ENCODE measurements at regions not wholly inside any gene's neighbourhood (a gene's known extent, or its start where the extent isn't known, plus 50 kb on each side); places are given as distances from the start of the nearest gene placed in this dataset.

GRCh38 chr3:59254976-59255375 lies 205.2 kb upstream of the CFAP20DC start:
- H3K27me3 ChIP-seq (ENCODE audit: insufficient read depth, insufficient read length), result no peaks in the 10 kb centered on the region
- no peak overlapping the region for H3K4me3 ChIP-seq (ENCODE audit: insufficient read length, low read depth)
- no peak overlapping the region for H3K9ac ChIP-seq (ENCODE audit: insufficient read length, low read depth)
- H3K36me3 ChIP-seq (ENCODE audit: insufficient read depth, insufficient read length, low read length), result no peaks in the 10 kb centered on the region
- no peaks in the 10 kb centered on the region for H3K9me3 ChIP-seq (ENCODE audit: insufficient read depth, low read length)
- DNase-seq (ENCODE audit: low read depth, low spot score), result no peak
- TF ChIP-seq YY1 (IDR thresholded peaks at IDR 0.05; ENCODE audit: insufficient read depth, insufficient read length), result no peak
- no peak for TF ChIP-seq SUZ12 (IDR thresholded peaks at IDR 0.05; ENCODE audit: extremely low read depth, insufficient read depth, insufficient read length)
- TF ChIP-seq ZNF274 (IDR thresholded peaks at IDR 0.05; ENCODE audit: low read depth, low read length), result no peak
- no peaks in the 10 kb centered on the region for H3K4me1 ChIP-seq (ENCODE audit: insufficient read depth, insufficient read length)

- H3K27me3 ChIP-seq (ENCODE audit: insufficient read depth, insufficient read length), result no peaks in the 10 kb centered on the region
- no peak overlapping the region for H3K9ac ChIP-seq (ENCODE audit: insufficient read length, low read depth)
- no peaks in the 10 kb centered on the region for H3K36me3 ChIP-seq (ENCODE audit: insufficient read depth, insufficient read length, low read length)
- no peaks in the 10 kb centered on the region for H3K9me3 ChIP-seq (ENCODE audit: insufficient read depth, low read length)
- H3K4me1 ChIP-seq (ENCODE audit: insufficient read depth, insufficient read length), result no peaks in the 10 kb centered on the region
- H3K4me3 ChIP-seq (ENCODE audit: insufficient read length, low read depth), result no peak overlapping the region
- DNase-seq (ENCODE audit: low read depth, low spot score), result no peak
- TF ChIP-seq SUZ12 (IDR thresholded peaks at IDR 0.05; ENCODE audit: extremely low read depth, insufficient read depth, insufficient read length) (no peak), ZNF274 (IDR thresholded peaks at IDR 0.05; ENCODE audit: low read depth, low read length) (no peak)
Observed at GRCh38 chr3:59254433-59254832, 204.6 kb upstream of the CFAP20DC start.

GRCh38 chr3:59253523-59253922 lies 203.7 kb upstream of the CFAP20DC start:
- DNase-seq (ENCODE audit: low read depth, low spot score), result no peak
- H3K4me3 ChIP-seq (ENCODE audit: insufficient read length, low read depth), result no peak overlapping the region
- no peak overlapping the region for H3K9ac ChIP-seq (ENCODE audit: insufficient read length, low read depth)
- H3K9me3 ChIP-seq (ENCODE audit: insufficient read depth, low read length), result no peaks in the 10 kb centered on the region
- H3K36me3 ChIP-seq (ENCODE audit: insufficient read depth, insufficient read length, low read length), result no peaks in the 10 kb centered on the region
- no peak for TF ChIP-seq ZNF274 (IDR thresholded peaks at IDR 0.05; ENCODE audit: low read depth, low read length)
- TF ChIP-seq YY1 (IDR thresholded peaks at IDR 0.05; ENCODE audit: insufficient read depth, insufficient read length), result no peak
- TF ChIP-seq SUZ12 (IDR thresholded peaks at IDR 0.05; ENCODE audit: extremely low read depth, insufficient read depth, insufficient read length), result no peak
- H3K4me1 ChIP-seq (ENCODE audit: insufficient read depth, insufficient read length), result no peaks in the 10 kb centered on the region
- no peaks in the 10 kb centered on the region for H3K27me3 ChIP-seq (ENCODE audit: insufficient read depth, insufficient read length)

- Histone ChIP-seq H3K36me3 (ENCODE audit: insufficient read depth, insufficient read length, low read length) (no peaks in the 10 kb centered on the region), H3K4me3 (ENCODE audit: insufficient read length, low read depth) (no peak overlapping the region), H3K4me1 (ENCODE audit: insufficient read depth, insufficient read length) (no peaks in the 10 kb centered on the region), H3K27me3 (ENCODE audit: insufficient read depth, insufficient read length) (no peaks in the 10 kb centered on the region), H3K9me3 (ENCODE audit: insufficient read depth, low read length) (no peaks in the 10 kb centered on the region), H3K9ac (ENCODE audit: insufficient read length, low read depth) (no peak overlapping the region)
- no peak for DNase-seq (ENCODE audit: low read depth, low spot score)
- TF ChIP-seq ZNF274 (IDR thresholded peaks at IDR 0.05; ENCODE audit: low read depth, low read length), result no peak
- TF ChIP-seq SUZ12 (IDR thresholded peaks at IDR 0.05; ENCODE audit: extremely low read depth, insufficient read depth, insufficient read length), result no peak
- no peak for TF ChIP-seq YY1 (IDR thresholded peaks at IDR 0.05; ENCODE audit: insufficient read depth, insufficient read length)
Observed at GRCh38 chr3:59251869-59252268, 202.0 kb upstream of the CFAP20DC start.

DNA sequence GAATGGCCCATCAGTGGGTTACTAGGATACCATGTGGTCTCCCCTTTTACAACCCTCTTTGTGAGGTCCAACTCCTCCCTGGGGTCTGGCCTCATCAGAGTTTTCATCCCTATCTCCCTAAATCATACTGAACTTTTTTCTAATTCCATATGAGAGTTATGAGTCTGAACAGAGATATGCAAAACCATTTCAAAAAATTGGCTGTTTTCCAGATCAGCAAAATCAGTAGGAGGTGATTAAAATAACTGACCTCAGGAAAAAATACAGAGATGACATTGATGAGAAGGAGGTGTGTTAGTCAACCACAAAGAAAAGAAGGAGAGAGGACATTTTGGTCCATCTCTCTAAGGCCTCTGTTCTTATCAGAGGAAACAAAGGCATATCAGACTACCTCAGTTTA lies 200.8 kb upstream of the CFAP20DC start:
- Histone ChIP-seq H3K36me3 (ENCODE audit: insufficient read depth, insufficient read length, low read length) (no peaks in the 10 kb centered on the region), H3K9me3 (ENCODE audit: insufficient read depth, low read length) (no peaks in the 10 kb centered on the region), H3K27me3 (ENCODE audit: insufficient read depth, insufficient read length) (no peaks in the 10 kb centered on the region), H3K4me3 (ENCODE audit: insufficient read length, low read depth) (no peak overlapping the region), H3K4me1 (ENCODE audit: insufficient read depth, insufficient read length) (no peaks in the 10 kb centered on the region), H3K9ac (ENCODE audit: insufficient read length, low read depth) (no peak overlapping the region)
- DNase-seq (ENCODE audit: low read depth, low spot score), result no peak
- TF ChIP-seq ZNF274 (IDR thresholded peaks at IDR 0.05; ENCODE audit: low read depth, low read length) (no peak), YY1 (IDR thresholded peaks at IDR 0.05; ENCODE audit: insufficient read depth, insufficient read length) (no peak), SUZ12 (IDR thresholded peaks at IDR 0.05; ENCODE audit: extremely low read depth, insufficient read depth, insufficient read length) (no peak)

DNA sequence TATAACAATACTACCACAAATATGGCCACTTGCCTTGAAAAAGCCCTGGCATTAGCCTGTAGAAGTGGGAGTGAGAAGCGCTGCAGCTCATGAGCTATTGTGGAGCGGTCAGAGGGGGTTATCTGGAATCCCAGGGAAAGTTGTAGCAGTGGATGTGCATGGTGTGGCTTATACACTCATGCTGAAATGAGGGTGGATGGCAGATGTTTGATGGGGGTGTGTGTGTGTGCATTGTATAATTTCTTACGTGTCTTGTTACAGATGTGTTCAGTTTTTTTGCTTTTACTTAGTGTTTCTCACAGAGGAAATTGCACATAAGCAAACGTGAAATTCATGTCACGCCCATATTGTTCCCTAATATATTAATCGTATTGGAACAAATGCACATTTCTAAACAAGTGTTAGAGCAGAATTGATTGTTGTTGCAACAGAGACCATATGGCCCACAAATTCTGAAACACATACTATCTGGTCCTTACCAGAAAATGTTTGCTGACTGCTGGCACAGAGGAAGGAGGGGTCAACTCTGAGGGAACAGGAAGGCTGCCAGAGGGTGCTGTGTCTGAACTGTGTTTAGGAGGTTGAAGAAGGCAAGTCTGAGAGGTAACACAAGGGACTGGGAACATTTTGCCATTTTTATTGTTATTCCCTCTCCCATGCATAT lies 200.0 kb upstream of the CFAP20DC start:
- DNase-seq (ENCODE audit: low read depth, low spot score), result no peak
- no peaks in the 10 kb centered on the region for H3K36me3 ChIP-seq (ENCODE audit: insufficient read depth, insufficient read length, low read length)
- H3K4me1 ChIP-seq (ENCODE audit: insufficient read depth, insufficient read length), result no peaks in the 10 kb centered on the region
- no peaks in the 10 kb centered on the region for H3K9me3 ChIP-seq (ENCODE audit: insufficient read depth, low read length)
- no peaks in the 10 kb centered on the region for H3K27me3 ChIP-seq (ENCODE audit: insufficient read depth, insufficient read length)
- no peak overlapping the region for H3K4me3 ChIP-seq (ENCODE audit: insufficient read length, low read depth)
- no peak overlapping the region for H3K9ac ChIP-seq (ENCODE audit: insufficient read length, low read depth)
- TF ChIP-seq YY1 (IDR thresholded peaks at IDR 0.05; ENCODE audit: insufficient read depth, insufficient read length) (no peak), ZNF274 (IDR thresholded peaks at IDR 0.05; ENCODE audit: low read depth, low read length) (no peak), SUZ12 (IDR thresholded peaks at IDR 0.05; ENCODE audit: extremely low read depth, insufficient read depth, insufficient read length) (no peak)

GRCh38 chr3:59249004-59249403 lies 199.2 kb upstream of the CFAP20DC start:
- no peaks in the 10 kb centered on the region for H3K27me3 ChIP-seq (ENCODE audit: insufficient read depth, insufficient read length)
- H3K9ac ChIP-seq (ENCODE audit: insufficient read length, low read depth), result no peak overlapping the region
- H3K36me3 ChIP-seq (ENCODE audit: insufficient read depth, insufficient read length, low read length), result no peaks in the 10 kb centered on the region
- no peak overlapping the region for H3K4me3 ChIP-seq (ENCODE audit: insufficient read length, low read depth)
- no peak for TF ChIP-seq ZNF274 (IDR thresholded peaks at IDR 0.05; ENCODE audit: low read depth, low read length)
- no peak for TF ChIP-seq SUZ12 (IDR thresholded peaks at IDR 0.05; ENCODE audit: extremely low read depth, insufficient read depth, insufficient read length)
- no peak for TF ChIP-seq YY1 (IDR thresholded peaks at IDR 0.05; ENCODE audit: insufficient read depth, insufficient read length)
- H3K9me3 ChIP-seq (ENCODE audit: insufficient read depth, low read length), result no peaks in the 10 kb centered on the region
- no peak for DNase-seq (ENCODE audit: low read depth, low spot score)
- H3K4me1 ChIP-seq (ENCODE audit: insufficient read depth, insufficient read length), result no peaks in the 10 kb centered on the region
